HG03469 (cell line): ENCODE measurements at regions not wholly inside any gene's neighbourhood (a gene's known extent, or its start where the extent isn't known, plus 50 kb on each side); places are given as distances from the start of the nearest gene placed in this dataset.
"Not testable (repeated sequence)": the region's sequence is repeated elsewhere in the genome, so short reads cannot be mapped to it uniquely, and the experiment has no call there.

Experiments used
- ATAC-seq: cut with Tn5 transposase; IDR thresholded peaks from one replicate; pipeline ENCODE4 v1.9.1; 2021; ENCODE audit warnings: mild to moderate bottlenecking, moderate library complexity, moderate number of reproducible peaks; ENCODE audit not compliant: unreplicated experiment

- ATAC-seq = no peak
Observed at GRCh38 chr2:89831641-89832498, 1140.4 kb downstream of the RPIA start.

- peak; percentile 33 for ATAC-seq
Observed at GRCh38 chr2:89833116-89833779, 1141.8 kb downstream of the RPIA start.

- ATAC-seq = no peak
Observed at GRCh38 chr2:89833780-89834117, 1142.3 kb downstream of the RPIA start.

- no peak for ATAC-seq
Observed at GRCh38 chr2:89834306-89834705, 1142.8 kb downstream of the RPIA start.

- peak; percentile 29 for ATAC-seq
Observed at GRCh38 chr2:89836326-89836725, 1144.9 kb downstream of the RPIA start.

GRCh38 chr2:89837962-89838625 is 1146.6 kb downstream of the RPIA start:
- ATAC-seq = no peak

- not testable (repeated sequence) for ATAC-seq
Observed at GRCh38 chr2:89840175-89840574, 1148.7 kb downstream of the RPIA start.

GRCh38 chr2:89840781-89841475 is 1149.5 kb downstream of the RPIA start:
- ATAC-seq = not testable (repeated sequence)

- ATAC-seq = no peak
Observed at GRCh38 chr2:89841476-89841840, 1150.0 kb downstream of the RPIA start.

GRCh38 chr2:89842180-89842908 is 1150.9 kb downstream of the RPIA start:
- ATAC-seq = no peak

- ATAC-seq = no peak
Observed at GRCh38 chr2:89844221-89844943, 1152.9 kb downstream of the RPIA start.

- ATAC-seq = no peak
Observed at GRCh38 chr2:89845532-89845931, 1154.1 kb downstream of the RPIA start.

- no peak for ATAC-seq
Observed at GRCh38 chr2:89848114-89848513, 1156.6 kb downstream of the RPIA start.

- no peak for ATAC-seq
Observed at GRCh38 chr2:89848763-89849368, 1157.4 kb downstream of the RPIA start.

- ATAC-seq = no peak
Observed at GRCh38 chr2:89849731-89850130, 1158.3 kb downstream of the RPIA start.

GRCh38 chr2:89850481-89850880 is 1159.0 kb downstream of the RPIA start:
- no peak for ATAC-seq

GRCh38 chr2:89850881-89851582 is 1159.6 kb downstream of the RPIA start:
- ATAC-seq = no peak

GRCh38 chr2:89851583-89851905 is 1160.1 kb downstream of the RPIA start:
- no peak for ATAC-seq

- ATAC-seq = not testable (repeated sequence)
Observed at GRCh38 chr2:89853427-89853826, 1162.0 kb downstream of the RPIA start.
